CD4-positive, alpha-beta T cell (primary cell): ENCODE measurements at regions not wholly inside any gene's neighbourhood (a gene's known extent, or its start where the extent isn't known, plus 50 kb on each side); places are given as distances from the start of the nearest gene placed in this dataset.

Experiments
- ATAC-seq: fragments of 200-7000 bp; cut with Tn5 transposase; one replicate; pipeline ENCODE4 v1.10.0; 2022; ENCODE audit warnings: mild to moderate bottlenecking; ENCODE audit not compliant: poor library complexity
- CTCF ChIA-PET: fragments of 350-600 bp; sonication (Branson Sonifier 250); formaldehyde crosslinking; loops from one replicate; lab custom pipeline; 2021; ENCODE audit warnings: antibody characterized with exemption, inconsistent platforms; lab: Charles Lee
- POLR2A ChIA-PET: fragments of 350-600 bp; sonication (Branson Sonifier 250); formaldehyde crosslinking; loops from one replicate; lab custom pipeline; 2021; ENCODE audit warnings: antibody characterized with exemption, inconsistent platforms; lab: Charles Lee
- DNase-seq, 14 experiments: peaks; one replicate each; pipeline ENCODE4 v3.0.0-alpha.2; 2013 to 2020; ENCODE audit warnings: mixed read lengths in 2 of 14
- H3K27ac ChIP-seq, 2 donors: one replicate each; pipeline versions ENCODE4 v1.5.1 to v1.7.0; 2013; ENCODE audit warnings: low read length in 2 of 2, low read depth in 1 of 2, mild to moderate bottlenecking in 1 of 2
- H3K27me3 ChIP-seq, 2 experiments: 1 replicate in 1 of 2; 2 replicates in 1 of 2; pipeline versions ENCODE4 v1.6.1 to v1.7.0; 2013; ENCODE audit warnings: low read length in 2 of 2, control low read depth in 1 of 2, mild to moderate bottlenecking in 1 of 2, moderate library complexity in 1 of 2; ENCODE audit not compliant: insufficient read depth in 2 of 2, control insufficient read depth in 1 of 2
- H3K36me3 ChIP-seq: one replicate; pipeline ENCODE4 v1.6.1; 2013; ENCODE audit warnings: low read length, control low read depth; ENCODE audit not compliant: insufficient read depth
- H3K4me1 ChIP-seq: one replicate; pipeline ENCODE4 v1.6.1; 2013; ENCODE audit warnings: low read length, control low read depth; ENCODE audit not compliant: insufficient read depth
- H3K4me3 ChIP-seq: one replicate; pipeline ENCODE4 v1.5.1; 2013; ENCODE audit warnings: mild to moderate bottlenecking, low read length, moderate library complexity
- H3K9me3 ChIP-seq, 2 experiments: 1 replicate in 1 of 2; 2 replicates in 1 of 2; pipeline versions ENCODE4 v1.6.1 to v1.7.0; 2013; ENCODE audit warnings: low read length in 2 of 2, mild to moderate bottlenecking in 2 of 2, control low read depth in 1 of 2, moderate library complexity in 1 of 2; ENCODE audit not compliant: control insufficient read depth in 1 of 2, insufficient read depth in 1 of 2
- H3K27ac Mint-ChIP-seq: one replicate; pipeline ENCODE4 v1.8.0; 2020; ENCODE audit warnings: mixed read lengths
- H3K27me3 Mint-ChIP-seq: one replicate; pipeline ENCODE4 v1.8.0; 2021; ENCODE audit warnings: mixed read lengths
- H3K36me3 Mint-ChIP-seq: one replicate; pipeline ENCODE4 v1.8.0; 2021; ENCODE audit warnings: low read depth, mixed read lengths
- H3K4me1 Mint-ChIP-seq: one replicate; pipeline ENCODE4 v1.8.0; 2021; ENCODE audit warnings: low read depth, mixed read lengths
- H3K4me3 Mint-ChIP-seq: one replicate; pipeline ENCODE4 v1.8.0; 2020; ENCODE audit warnings: mild to moderate bottlenecking, mixed read lengths
- H3K9me3 Mint-ChIP-seq: one replicate; pipeline ENCODE4 v1.8.0; 2020; ENCODE audit warnings: mixed read lengths
- intact Hi-C, 2 experiments: fragments of 100-400 bp; cut with DNase I in 1 of 2; cut with micrococcal nuclease in 1 of 2; formaldehyde crosslinking; loops; one replicate each; pipeline versions ENCODE4 v1.15.1 to v1.9.0; 2023 to 2025; cut with DNase I, micrococcal nuclease
- TF ChIP-seq, protein P1 (sequence below): fragments of 200-600 bp; IDR thresholded peaks from one replicate; pipeline ENCODE4 v1.8.0; 2022; ENCODE audit warnings: antibody characterized with exemption, mild to moderate bottlenecking

DNA sequence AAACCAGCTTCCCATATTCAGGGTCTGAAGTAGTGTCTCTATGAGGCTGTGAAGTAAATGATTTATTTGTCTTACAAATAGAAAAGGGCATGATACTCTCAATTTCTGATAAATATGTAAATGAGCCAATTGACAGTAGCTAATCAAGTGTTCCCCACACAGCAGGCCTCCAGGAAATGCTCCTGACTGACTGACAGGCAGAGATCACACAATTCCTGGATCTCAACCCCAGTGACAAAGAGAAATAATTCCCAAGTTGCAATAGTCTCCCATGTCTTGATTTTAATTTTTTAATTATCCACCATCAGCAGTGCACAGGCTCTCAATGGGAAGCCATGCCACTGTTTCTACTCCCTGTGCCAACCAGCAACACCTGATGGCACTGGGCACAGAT, 390.4 kb downstream of the SOX11 start:
- CTCF ChIA-PET, result no interaction called here

DNA sequence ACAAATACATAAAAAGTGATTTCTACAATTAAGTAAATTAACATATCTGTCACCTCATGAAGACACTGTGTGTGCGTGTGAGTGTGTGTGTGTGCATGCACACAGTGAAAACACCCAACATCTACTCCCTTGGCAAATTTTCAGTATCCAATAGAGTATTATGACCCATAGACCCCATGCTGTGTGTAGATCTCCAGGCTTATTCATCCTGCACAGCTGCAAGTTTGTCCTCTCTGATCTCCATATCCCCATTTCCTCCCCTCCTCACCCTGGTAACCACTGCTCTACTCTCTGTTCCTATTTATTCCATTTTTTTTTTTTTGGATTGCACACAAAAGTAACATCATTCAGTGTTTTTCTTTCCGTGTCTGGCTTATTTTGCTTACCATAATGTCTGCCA, 391.0 kb downstream of the SOX11 start:
- Mint-ChIP-seq H3K9me3 (peaks cover 2% of the 10 kb centered on the region), H3K4me1 (no peaks in the 10 kb centered on the region), H3K4me3 (no peak overlapping the region), H3K27ac (no peak overlapping the region), H3K27me3 (no peaks in the 10 kb centered on the region), H3K36me3 (no peaks in the 10 kb centered on the region)
- H3K27me3 ChIP-seq, result no peaks in the 10 kb centered on the region
- no peak for DNase-seq
- H3K4me1 ChIP-seq, result no peaks in the 10 kb centered on the region
- intact Hi-C loops, result no loop called here
- ChIA-PET CTCF (no interaction called here), POLR2A (no interaction called here)
- TF ChIP-seq, protein P1, sequence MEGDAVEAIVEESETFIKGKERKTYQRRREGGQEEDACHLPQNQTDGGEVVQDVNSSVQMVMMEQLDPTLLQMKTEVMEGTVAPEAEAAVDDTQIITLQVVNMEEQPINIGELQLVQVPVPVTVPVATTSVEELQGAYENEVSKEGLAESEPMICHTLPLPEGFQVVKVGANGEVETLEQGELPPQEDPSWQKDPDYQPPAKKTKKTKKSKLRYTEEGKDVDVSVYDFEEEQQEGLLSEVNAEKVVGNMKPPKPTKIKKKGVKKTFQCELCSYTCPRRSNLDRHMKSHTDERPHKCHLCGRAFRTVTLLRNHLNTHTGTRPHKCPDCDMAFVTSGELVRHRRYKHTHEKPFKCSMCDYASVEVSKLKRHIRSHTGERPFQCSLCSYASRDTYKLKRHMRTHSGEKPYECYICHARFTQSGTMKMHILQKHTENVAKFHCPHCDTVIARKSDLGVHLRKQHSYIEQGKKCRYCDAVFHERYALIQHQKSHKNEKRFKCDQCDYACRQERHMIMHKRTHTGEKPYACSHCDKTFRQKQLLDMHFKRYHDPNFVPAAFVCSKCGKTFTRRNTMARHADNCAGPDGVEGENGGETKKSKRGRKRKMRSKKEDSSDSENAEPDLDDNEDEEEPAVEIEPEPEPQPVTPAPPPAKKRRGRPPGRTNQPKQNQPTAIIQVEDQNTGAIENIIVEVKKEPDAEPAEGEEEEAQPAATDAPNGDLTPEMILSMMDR, result no peak
- no peak for ATAC-seq
- H3K9me3 ChIP-seq, result peaks cover 0 to 23% of the 10 kb centered on the region in 2 experiments
- no peak overlapping the region for H3K4me3 ChIP-seq
- H3K36me3 ChIP-seq, result no peaks in the 10 kb centered on the region
- H3K27ac ChIP-seq, result no peak overlapping the region

More for the DNA sequence above, 390.4 kb downstream of the SOX11 start:
- ATAC-seq, result no peak
- peaks cover 2% of the 10 kb centered on the region for H3K9me3 Mint-ChIP-seq
- peaks cover 0 to 23% of the 10 kb centered on the region in 2 experiments for H3K9me3 ChIP-seq
- no peak overlapping the region for H3K27ac Mint-ChIP-seq
- no peaks in the 10 kb centered on the region for H3K27me3 Mint-ChIP-seq
- H3K4me3 ChIP-seq, result no peak overlapping the region
- H3K36me3 Mint-ChIP-seq, result no peaks in the 10 kb centered on the region
- H3K27me3 ChIP-seq, result no peaks in the 10 kb centered on the region
- TF ChIP-seq, protein P1, result no peak
- no peaks in the 10 kb centered on the region for H3K36me3 ChIP-seq
- POLR2A ChIA-PET, result no interaction called here
- no peaks in the 10 kb centered on the region for H3K4me1 ChIP-seq
- no peaks in the 10 kb centered on the region for H3K4me1 Mint-ChIP-seq
- DNase-seq, result no peak
- H3K27ac ChIP-seq, result no peak overlapping the region
- no peak overlapping the region for H3K4me3 Mint-ChIP-seq
- intact Hi-C loops, result no loop called here

DNA sequence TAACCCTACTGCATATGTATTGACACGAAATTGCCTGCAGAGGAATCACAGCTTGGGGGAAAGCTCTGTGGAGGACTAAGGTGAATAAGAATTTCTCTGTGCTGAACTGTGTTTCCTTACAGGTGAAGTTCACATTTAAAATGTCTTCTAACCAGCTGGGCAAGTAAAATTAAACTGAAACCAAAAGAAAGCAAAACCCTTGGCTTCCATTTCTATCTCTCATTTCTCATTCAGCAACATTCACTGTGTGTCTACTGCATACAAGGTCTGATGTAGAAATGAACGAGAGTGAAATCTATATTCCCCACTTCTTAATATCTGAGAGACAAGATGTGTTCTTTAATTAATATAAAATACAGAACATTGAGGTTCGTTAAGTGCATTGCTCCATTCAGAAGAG, 397.3 kb downstream of the SOX11 start:
- Histone ChIP-seq H3K36me3 (no peaks in the 10 kb centered on the region), H3K4me1 (no peaks in the 10 kb centered on the region), H3K27me3 (no peaks in the 10 kb centered on the region), H3K4me3 (no peak overlapping the region), H3K9me3 (peaks cover 0 to 11% of the 10 kb centered on the region in 2 experiments), H3K27ac (no peak overlapping the region)
- Mint-ChIP-seq H3K4me1 (no peaks in the 10 kb centered on the region), H3K27me3 (no peaks in the 10 kb centered on the region), H3K9me3 (peaks cover 3% of the 10 kb centered on the region), H3K27ac (no peak overlapping the region), H3K4me3 (no peak overlapping the region), H3K36me3 (no peaks in the 10 kb centered on the region)
- DNase-seq, result no peak
- TF ChIP-seq, protein P1, result no peak
- no peak for ATAC-seq
- ChIA-PET POLR2A (no interaction called here), CTCF (no interaction called here)
- intact Hi-C loops, result no loop called here
